ENCODE measurements at regions not wholly inside any gene's neighbourhood (a gene's known extent, or its start where the extent isn't known, plus 50 kb on each side); places are given as distances from the start of the nearest gene placed in this dataset.
"Not testable (repeated sequence)": the region's sequence is repeated elsewhere in the genome, so short reads cannot be mapped to it uniquely, and the experiment has no call there.

DNA sequence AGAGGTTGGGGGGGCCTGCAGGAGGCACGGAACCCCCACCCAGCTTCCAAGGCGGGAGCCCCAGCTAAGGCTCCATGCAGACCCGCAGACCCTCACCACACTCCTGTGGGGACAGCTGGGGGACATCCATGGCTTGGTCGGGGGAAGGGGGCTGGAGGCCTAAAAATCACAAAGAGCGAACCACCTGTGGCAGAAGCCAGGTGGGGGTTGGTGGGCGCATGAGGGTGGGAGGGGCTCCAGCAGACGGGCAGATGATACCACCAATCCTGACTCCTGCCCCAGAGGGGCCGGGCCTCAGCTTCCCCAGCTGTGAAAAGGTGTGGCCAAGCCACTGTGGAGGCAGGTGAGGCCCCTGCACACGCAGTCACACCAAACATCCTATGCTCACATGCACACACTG, 111.6 kb downstream of the FAM53A start:
- no peak for DNase-seq

DNA sequence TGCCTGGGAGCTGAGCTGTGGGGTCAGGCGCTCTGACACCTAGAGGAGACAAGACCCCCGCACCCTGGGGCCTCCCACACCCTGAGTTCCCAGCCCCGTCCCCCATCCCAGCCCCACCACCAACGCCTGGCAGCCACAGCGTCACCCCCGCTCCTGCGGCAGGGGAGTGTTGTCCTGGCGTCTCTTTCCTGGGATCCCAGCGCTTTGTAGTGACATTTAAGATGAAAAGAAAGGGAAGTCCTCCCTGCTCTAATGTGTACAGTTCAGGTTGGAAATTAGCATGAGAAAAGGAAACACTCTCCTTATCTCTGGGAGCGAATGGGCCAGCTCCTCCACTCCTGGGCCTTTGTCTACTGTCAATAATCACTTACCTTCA, 112.1 kb downstream of the FAM53A start:
- DNase-seq: no peak

DNA sequence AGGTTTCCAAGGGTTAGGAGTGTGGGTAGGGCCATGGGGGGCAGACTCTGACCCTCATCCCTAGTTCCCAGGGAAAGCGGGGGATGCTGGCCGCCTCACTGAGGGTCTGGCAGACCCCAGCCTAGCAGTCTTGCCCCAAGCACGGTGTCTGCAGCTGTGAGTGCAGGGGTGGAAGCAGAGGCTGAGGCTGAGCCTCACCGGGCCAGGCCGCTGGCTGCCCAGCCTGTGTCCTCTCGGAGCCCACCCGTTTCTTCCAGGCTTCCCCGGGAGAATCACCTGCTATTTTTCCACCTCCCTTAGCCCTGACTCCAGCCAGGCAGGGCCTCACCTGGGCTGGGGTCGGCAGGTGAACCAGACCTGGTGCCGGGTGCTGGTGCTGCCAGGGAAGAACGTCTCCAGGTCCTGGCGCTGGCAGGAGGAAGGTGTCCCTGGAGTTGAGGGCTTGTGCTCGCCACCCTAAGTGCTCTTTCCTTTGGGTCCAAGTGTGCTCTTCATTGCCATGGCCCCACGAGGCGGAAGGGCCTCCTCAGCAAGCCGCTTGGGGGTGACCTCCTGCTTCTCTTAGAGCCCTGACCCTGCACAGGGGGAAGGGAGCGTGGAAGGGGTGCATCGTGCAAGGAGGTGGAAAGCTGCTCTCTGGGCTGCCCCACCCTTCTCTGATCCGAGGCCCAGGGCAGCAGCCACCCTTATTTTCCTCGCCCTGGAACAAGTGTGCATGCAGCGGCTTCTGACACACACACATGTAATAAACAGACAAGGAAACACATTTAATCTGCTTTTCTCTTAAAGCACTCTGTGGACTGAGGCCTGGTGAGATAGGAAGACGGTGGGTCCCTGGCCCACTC, 112.7 kb downstream of the FAM53A start:
- no peak for DNase-seq

DNA sequence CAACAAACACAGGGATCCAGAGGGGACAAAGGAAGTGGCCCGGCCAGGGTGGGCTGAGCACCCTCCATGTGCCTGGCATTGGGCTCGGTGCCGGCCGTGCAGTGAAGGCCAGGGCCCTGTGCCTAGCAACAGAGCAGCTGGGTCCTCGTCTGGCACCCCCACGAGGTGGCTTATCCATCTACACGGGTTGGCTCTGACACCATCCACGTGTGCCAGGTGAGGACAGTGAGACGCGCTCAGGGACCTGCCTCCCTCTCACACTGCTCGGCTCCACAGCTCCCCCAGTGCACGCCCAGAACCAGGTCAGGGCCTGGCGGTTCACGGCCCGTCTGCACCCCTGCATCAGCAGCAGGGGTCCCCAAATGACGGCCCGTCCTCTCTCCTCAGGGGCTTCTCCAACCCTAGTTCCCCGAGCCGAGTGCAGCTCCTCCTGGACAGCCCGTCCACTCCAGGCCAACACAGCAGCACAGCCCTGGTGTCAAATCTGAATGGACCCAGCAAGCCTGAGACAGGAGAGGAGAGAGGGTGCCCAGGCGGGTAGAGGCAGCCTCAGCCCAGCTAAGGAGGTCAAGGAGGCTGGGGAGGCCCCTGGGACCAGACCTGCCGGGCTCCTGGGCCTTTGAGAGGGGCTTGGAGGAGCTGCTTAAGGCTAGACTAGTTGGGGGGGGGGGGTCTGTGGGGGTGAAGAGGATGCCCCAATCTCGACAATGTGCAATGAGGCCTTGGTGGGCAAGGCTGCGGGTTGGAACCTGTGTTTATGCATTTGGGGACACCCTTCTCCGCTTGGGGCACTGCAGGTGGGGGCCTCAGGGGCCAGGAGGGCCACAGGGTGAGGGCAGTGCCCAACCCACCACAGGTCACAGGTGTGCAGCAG, 113.6 kb downstream of the FAM53A start:
- no peak for DNase-seq

DNA sequence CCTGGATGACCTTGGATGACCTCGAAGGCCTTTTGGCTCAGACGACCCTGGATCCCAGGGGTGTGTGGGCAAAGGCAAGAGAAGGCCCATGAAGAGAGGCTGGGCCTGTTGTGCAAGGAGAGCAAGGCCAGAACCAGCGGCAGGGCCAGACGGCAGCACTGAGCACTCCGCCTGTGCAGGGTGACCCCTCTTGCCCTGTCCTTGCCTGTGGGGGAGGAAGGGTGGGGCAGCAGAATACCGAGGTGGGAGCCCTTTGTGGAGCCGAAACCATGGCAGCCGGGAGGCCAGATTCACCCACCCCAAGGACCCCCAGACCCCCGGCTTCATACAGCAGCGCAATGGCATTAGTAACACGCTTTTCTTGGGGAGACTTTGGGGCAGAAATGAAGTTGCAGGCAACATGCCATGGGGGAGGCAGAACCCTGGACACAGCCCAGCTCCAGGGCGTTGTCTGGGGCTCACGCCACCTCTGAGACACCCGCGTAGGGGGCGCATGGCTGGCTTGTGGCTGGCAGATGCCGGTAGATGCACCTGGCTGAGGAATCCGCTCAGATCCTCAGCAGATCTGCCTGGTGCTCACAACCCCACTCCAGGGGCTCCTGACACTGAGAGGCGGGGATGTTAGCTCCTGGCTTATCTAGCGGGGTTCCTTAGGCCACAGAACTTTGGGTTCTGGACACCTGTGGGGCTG, 114.5 kb downstream of the FAM53A start:
- DNase-seq: no peak

DNA sequence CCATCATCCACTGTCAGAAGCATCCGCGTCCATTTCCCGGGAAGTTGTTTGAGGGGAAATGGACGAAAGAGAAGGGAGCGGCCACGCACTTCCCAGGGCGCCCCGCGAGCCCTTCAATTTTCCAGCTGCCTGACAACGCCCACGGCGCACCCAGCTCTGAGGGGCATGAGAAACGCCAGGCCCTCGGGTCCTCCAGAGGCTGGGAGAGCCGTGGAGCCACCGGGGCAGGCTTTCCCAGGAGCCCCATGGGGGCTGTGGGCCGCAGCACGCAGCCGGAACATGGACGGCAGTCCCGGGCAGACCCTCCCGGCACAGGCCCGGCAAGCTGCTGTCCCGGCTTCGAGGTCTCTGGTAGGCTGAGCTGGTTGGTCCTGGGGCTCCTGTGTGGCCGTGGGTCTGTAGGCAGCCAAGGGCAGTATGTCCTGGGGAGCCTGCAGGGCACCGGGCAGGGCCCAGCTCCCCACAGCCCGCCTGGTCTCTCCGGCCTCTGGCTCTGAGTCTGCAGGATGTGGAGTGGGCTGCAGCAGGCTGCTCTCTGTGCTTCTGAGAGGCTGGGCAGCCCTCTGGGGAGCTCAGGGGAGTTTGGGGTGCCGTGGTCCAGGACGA, 115.2 kb downstream of the FAM53A start:
- DNase-seq: no peak

DNA sequence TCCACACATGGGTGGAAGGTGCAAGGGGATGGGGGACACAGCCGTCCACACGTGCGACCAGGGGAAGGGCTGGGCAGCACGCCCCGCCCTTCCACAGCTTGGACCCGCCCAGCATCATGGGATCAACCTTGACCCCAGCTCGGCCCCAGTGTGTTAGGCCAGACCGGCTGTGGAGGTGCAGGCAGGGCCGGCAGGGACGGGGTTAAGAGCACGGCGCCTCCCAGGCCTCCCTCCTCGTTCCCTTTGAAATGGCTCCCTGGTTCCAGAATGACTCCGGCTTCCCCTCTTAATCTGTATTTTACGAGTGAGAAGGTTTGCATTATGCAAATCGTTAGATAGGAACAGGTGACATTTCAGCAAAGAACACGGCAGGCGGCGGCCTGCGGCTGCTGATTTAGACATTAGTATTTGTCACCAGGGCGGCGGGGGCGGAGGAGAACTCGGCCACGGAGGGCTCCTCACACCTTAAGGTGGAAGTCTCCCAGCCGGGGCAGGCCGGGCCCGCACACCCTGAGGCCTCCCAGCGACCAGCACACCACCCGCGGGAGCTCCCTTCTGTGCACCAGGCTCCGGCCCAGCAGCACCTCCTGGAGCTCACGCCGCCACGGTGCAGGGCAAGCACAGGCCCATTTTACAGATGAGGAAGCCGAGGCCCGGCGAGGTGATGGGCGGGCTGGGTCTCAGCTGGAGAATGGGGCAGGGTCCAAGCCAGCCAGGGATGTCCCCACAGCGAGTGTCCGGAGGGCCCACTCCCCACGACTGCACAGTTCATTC, 116.1 kb downstream of the FAM53A start:
- no peak for DNase-seq

DNA sequence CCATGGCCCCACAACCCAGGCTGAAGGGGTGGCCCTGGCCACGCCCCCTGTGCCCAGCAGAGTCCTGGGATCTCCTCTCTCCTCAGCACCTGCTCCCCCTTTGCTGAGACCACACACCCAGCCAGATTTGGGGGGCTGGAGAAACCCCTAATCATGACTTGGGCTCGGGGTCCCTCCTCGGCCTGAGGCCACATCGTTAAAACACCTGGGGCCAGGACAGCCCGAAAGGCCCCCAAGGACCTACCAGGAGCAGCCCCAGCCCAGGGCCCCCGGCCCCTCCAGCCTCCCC, 116.7 kb downstream of the FAM53A start:
- no peak for DNase-seq

DNA sequence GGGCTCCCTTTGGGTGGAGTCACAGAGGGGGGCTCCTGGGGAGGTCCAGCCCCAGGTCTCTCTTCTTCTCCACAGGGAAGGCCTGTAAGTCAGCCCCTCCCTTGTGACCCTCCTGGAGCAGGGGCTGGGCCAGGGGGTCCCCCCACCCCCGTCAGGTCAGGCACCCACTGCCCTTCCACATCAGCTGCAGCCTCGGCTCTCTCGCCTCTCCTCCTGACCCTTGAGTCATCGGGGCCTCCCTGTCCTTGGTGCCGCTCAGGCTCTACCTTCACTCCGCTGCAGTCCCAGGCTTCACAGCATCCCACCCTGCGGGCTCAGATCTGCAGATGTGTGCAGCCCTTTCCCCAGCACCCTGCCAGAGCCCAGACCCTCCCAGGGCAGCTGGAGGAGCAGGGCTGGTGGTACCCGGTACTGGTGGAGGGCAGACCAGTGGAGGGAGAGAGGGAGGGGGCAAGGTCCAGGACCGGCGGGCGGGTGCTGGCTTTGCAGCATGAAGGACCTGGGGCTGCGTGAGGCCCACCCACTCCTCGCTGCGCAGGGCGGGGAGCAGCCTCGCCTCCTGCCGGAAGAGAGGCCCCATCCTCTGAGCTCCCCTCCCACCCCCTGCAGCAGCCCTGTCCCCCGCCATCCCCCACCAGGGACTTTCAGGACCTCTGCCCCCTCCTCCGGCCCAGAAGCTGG, 117.1 kb downstream of the FAM53A start:
- DNase-seq: no peak

DNA sequence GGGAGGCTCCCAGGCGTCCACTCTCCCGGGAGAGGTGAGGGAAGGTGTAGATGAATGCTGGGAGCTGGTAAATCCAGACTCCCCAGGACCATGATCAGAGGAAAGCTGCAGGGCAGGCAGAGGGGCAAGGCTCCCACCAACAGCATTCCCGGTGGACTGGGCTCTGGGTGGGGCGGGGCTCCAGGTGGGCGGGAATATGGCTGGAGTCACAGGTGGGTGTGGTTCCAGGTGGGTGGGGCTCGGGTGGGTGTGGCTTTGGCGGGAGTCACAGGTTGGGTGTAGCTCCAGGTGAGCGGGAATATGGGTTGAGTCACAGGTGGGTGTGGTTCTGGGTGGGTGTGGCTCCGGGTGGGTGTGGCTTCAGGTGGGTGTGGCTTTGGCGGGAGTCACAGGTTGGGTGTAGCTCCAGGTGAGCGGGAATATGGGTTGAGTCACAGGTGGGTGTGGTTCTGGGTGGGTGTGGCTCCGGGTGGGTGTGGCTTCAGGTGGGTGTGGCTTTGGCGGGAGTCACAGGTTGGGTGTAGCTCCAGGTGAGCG, 117.7 kb downstream of the FAM53A start:
- not testable (repeated sequence) for DNase-seq

DNA sequence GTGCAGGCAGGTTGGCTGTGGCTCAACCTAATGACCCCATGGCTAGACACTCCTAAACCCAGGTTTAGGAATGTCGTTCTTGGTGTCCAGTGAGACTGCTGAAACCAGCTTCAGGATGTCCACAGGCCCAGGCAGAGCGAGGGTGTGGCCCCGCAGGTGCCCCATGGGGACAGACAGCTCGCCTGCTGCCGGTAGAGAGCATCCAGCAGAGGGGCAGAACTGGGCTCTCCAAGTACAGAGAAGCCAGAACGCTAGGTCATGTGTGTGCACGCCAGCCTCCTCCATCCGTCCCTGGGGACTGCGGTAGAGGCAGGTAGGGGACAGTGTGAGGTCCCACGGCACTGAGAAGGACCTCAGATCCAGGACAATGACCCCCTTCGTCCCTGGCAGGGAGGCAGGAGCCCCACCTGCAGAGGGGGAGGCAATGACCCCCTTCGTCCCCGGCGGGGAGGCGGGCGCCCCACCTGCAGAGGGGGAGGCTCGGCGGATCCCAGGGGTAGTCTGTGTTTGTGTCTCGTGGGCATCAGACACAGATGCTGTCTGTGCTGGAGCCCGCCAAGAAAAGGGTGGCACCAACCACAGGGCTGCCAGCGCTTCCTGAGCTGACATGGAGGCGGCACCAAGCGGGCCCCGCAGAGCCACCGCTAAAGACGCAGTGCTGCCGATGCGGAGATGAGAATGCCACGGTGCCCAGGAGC, 118.4 kb downstream of the FAM53A start:
- no peak for DNase-seq

DNA sequence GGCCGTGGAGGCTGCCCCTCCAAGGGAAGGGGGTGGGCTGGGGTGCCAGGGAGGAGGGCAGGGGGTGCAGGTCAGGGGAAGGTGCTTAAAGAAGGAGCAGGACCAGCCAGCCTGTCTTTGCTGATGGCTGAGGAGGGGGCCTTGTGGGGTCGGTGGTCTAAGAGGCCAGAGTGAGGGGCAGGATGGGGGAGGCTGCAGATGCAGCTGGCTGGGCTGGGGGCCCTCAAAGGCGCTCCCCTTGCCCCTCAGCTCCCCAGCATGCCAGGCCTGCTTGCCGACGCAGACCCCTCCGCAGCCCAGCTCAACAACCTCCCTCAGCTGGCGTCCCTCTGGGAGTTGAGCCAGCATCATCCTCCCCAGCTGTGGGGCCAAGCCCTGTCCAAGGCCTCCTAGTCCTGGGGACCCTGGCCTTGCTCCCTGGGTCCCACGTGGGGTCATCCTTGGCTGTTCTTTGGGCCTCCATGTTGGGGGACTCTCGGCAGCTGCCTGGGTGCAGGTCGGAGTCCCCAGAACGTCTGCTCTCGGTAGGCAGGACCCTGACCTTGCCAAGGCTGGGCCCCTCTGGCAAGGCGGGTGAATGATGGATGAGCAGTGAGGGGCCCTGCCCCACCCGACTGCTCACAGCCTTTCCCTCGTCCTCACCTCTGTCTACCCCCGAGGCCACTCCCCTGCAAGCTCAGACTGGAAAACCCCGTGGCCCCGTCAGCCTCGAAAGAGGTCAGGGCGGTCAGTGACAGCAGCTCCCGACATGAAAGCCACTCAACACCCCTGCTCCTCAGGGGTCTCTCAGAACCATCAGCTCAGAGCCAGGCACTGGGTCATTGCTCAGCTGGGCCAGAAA, 119.4 kb downstream of the FAM53A start:
- no peak for DNase-seq

DNA sequence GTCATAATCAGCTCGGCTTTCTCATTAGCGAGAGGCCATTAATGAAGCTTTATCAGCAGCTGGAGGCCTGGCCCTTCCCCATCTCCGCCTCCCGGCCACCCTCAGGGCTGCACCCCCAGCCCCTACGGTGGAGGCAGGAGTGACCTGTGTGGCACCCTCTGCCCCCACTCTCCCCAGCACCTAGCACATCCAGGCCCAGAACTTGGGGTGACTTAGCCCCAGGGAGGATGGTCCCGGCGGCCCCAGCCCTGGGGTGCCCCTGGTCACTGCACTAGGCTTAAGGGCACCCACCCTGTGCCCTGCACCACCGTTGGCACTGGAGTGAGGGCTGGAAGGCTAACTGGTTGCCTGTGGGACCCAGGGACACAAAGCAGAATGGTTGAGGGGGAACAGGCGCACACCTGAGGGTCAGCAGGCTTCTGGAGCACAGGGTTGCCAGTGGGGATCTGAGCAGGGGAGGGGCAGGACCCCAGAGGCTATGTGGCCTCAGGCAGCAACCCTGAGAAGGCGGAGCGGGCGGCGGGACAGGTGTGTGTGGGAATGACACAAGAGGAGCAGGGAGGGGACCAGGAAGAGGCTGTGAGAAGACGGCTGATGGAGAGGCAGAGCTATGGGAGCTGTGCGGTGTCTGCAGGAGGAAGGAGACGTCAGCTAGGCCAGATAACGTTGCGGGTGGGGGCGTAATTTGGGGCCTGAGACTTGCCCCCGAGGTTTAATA, 120.2 kb downstream of the FAM53A start:
- no peak for DNase-seq

DNA sequence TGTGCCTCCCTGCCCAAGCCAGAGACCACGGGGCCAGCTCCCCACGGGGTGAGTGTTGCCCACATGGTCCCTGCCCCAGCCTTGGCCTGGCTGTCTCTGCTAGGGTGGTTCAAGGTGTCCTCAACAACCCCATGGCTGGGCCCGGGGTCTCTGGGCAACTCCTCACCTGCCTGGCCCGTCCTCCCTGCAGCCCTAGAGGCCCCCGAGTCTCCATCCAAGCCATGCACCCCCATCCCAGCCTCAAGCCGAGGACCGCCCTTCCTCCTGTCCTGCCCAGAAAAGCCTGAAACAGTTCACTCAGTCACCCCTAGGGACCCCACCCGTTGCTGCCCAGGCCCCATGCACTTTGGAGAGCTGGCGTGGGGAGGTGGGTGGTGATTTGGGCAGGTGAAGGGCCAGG, 120.9 kb downstream of the FAM53A start:
- no peak for DNase-seq

DNA sequence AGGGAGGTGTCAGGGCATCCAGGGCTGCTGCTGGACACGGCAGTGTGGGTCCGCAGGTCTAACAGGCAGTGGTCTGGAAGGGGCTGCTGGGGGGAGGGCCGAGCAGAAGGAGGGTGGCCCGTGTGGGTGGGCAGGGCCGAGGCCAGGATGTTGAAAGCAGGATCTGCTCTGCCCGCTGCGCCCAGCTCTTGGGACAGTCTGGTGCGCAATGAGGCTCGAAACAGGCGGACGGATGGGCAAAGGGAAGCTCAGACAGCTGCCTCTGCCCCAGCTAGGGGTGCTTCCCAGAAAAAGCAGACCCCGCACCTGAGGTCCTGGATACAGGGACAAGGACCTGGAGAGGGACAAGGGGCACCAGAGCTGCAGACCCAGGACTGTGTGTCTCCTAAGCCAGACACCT, 121.3 kb downstream of the FAM53A start:
- no peak for DNase-seq

DNA sequence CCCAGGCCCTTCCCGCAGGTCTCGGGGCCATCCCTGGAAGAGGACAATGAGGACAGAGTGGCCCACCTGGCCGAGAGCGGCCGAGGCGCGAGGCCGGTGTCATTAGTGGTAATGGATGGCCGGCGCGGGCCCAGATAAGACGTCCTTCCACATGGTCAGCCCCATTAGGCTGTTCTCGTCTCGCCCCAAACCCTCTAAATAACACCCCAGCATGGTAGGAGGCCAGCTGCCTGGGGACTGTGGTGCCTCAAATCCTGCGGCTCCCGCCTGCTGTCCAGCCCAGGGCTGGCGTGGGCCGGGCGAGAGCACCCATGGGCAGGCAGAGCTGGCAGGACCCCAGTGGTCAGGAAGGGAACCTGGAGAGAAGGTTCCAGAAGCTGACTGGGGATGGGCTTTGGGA, 121.7 kb downstream of the FAM53A start:
- DNase-seq: no peak

DNA sequence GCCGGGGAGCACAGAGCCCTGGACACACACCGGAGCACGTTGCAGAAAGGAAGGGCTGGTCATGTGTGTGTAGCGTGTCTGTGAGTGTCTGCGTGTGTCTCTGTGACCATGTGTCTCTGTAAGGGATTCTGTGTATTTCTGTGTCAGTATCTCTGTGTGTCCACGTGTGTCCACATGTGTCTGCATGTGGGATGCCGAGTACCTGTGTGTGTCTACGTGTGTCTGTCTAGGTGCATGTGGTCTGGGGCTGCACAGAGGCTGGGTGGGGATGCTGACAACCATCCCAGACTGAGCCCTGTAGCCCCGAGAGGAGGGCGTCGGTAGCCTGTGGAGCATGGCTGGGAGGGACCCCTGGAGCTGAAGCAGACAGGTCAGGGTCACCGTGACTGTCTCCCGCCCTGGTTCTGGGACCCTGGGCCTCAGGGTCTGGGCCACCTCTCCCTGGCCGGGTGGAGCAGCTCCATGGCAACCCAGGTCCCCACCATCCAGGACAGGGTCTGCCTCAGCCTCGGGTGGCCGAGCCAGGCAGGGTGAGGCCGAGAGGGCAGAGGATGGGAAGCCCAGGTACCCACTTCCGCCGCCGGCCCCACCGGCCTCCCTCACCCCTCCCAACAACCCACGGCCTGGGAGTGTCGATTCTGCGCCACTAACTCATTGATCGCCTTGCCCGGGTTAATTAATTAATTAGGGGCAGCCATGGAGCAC, 122.7 kb downstream of the FAM53A start:
- DNase-seq: no peak

DNA sequence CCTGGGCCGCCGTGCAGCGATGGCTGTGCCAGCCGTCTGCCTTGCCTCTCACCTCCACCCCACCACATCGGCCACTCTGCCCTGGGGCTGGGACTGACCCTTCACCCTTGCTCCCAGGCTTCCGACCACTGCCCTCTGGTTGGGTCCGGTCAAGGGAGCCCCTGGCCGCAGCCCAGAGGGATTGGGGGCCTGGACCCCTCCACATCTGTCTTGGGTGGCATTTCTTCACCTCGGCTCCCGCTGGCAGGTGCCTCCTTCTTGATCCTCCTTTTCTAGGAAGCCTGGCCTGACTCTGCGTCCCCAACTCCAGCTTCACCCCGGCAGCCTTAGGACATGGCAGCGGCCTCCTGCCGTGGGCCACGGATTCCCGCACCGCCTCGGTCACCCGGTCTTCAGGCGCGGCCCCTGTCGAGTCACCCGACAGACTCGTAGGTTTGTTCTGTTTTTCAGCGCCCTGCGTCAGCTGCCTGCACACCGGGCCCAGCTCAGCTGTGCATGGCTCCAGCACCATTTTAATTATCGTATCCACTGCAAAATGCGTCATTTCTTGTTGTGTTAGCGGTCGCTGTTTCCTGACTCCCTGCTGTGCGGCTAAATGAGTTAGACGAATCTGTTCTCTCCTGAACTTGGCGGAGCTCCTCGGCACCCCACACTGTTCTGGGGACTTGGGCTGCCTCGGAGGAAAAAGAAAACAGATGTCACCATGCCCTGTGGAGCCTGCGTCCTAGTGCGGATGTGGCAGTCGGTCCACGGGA, 124.0 kb downstream of the FAM53A start:
- DNase-seq: no peak

Data from effector CD4-positive, alpha-beta T cell (primary cell).